ENCODE measurements at regions not wholly inside any gene's neighbourhood (a gene's known extent, or its start where the extent isn't known, plus 50 kb on each side); places are given as distances from the start of the nearest gene placed in this dataset.

- no peaks in the 10 kb centered on the region for H3K27me3 ChIP-seq
- 48% methylated on average over 2 of the region's 2 CpGs for WGBS, 2 donors (ENCODE audit: low coverage in 1 of 2)
- H3K4me1 ChIP-seq: peaks cover 0 to 5% (median 0%) of the 10 kb centered on the region in 3 donors
- H3K4me3 ChIP-seq: no peak overlapping the region
- no peak for ATAC-seq
- no peak overlapping the region for H3K27ac ChIP-seq
- H3K36me3 ChIP-seq: no peaks in the 10 kb centered on the region
- no peaks in the 10 kb centered on the region for H3K9me3 ChIP-seq
- TF ChIP-seq POLR2A (IDR thresholded peaks at IDR 0.05) (no peak), EP300 (IDR thresholded peaks at IDR 0.05) (no peak), CTCF (IDR thresholded peaks at IDR 0.05) (no peak), POLR2AphosphoS5 (IDR thresholded peaks at IDR 0.05) (no peak)
Observed at GRCh38 chr2:156158808-156159207, 173.7 kb downstream of the NR4A2 start.

- Histone ChIP-seq H3K36me3 (no peaks in the 10 kb centered on the region), H3K27ac (no peak overlapping the region), H3K4me3 (no peak overlapping the region), H3K9me3 (no peaks in the 10 kb centered on the region), H3K27me3 (no peaks in the 10 kb centered on the region), H3K4me1 (peaks cover 0 to 5% (median 0%) of the 10 kb centered on the region in 3 donors)
- TF ChIP-seq EP300 (IDR thresholded peaks at IDR 0.05) (no peak), CTCF (IDR thresholded peaks at IDR 0.05) (no peak), POLR2AphosphoS5 (IDR thresholded peaks at IDR 0.05) (no peak), POLR2A (IDR thresholded peaks at IDR 0.05) (no peak)
- WGBS, 2 donors (ENCODE audit: low coverage in 1 of 2): 0 to 12% methylated on average over 1 of the region's 1 CpG
- no peak for ATAC-seq
Observed at GRCh38 chr2:156157670-156158069, 174.9 kb downstream of the NR4A2 start.

DNA sequence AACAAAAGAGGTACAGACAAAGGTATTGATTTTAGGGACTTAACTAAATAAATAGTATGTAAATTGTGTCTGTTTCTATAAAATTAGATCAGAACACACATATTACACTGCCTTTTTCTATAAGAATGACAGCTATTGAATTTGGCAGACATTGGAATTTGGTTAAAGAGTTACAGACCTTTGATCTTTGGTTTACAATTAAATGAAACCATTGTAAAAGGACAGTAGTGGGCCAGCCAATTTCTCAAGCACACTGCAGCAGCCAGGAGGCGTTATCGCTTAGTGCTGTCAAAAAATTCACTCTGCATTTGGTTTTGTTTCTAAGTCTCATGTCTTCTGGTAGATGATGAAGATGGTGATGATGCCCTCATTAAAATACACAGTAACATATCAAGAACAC, 175.9 kb downstream of the NR4A2 start:
- 66 to 81% methylated on average over 2 of the region's 2 CpGs for WGBS, 2 donors (ENCODE audit: low coverage in 1 of 2)
- H3K27ac ChIP-seq: no peak overlapping the region
- H3K9me3 ChIP-seq: no peaks in the 10 kb centered on the region
- ATAC-seq: no peak
- peaks cover 0 to 5% (median 0%) of the 10 kb centered on the region in 3 donors for H3K4me1 ChIP-seq
- H3K27me3 ChIP-seq: no peaks in the 10 kb centered on the region
- no peak overlapping the region for H3K4me3 ChIP-seq
- TF ChIP-seq POLR2AphosphoS5 (IDR thresholded peaks at IDR 0.05) (no peak), POLR2A (IDR thresholded peaks at IDR 0.05) (no peak), CTCF (IDR thresholded peaks at IDR 0.05) (peak in 1 of 4 experiments; percentile 34), EP300 (IDR thresholded peaks at IDR 0.05) (no peak)
- H3K36me3 ChIP-seq: no peaks in the 10 kb centered on the region

- 81 to 92% methylated on average over 3 of the region's 3 CpGs for WGBS, 2 donors (ENCODE audit: low coverage in 1 of 2)
Observed at GRCh38 chr2:156155319-156155718, 177.2 kb downstream of the NR4A2 start.

More at GRCh38 chr2:156155319-156155718, 177.2 kb downstream of the NR4A2 start:
- no peak for ATAC-seq
- TF ChIP-seq POLR2AphosphoS5 (IDR thresholded peaks at IDR 0.05): no peak
- TF ChIP-seq POLR2A (IDR thresholded peaks at IDR 0.05): no peak
- no peak for TF ChIP-seq CTCF (IDR thresholded peaks at IDR 0.05)
- TF ChIP-seq EP300 (IDR thresholded peaks at IDR 0.05): no peak
- peaks cover 0 to 5% (median 0%) of the 10 kb centered on the region in 3 donors for H3K4me1 ChIP-seq
- H3K36me3 ChIP-seq: no peaks in the 10 kb centered on the region
- no peak overlapping the region for H3K27ac ChIP-seq
- H3K9me3 ChIP-seq: no peaks in the 10 kb centered on the region
- no peaks in the 10 kb centered on the region for H3K27me3 ChIP-seq
- H3K4me3 ChIP-seq: no peak overlapping the region

Measured in gastroesophageal sphincter (tissue), 4 donors.